ENCODE measurements at regions not wholly inside any gene's neighbourhood (a gene's known extent, or its start where the extent isn't known, plus 50 kb on each side); places are given as distances from the start of the nearest gene placed in this dataset.

DNA sequence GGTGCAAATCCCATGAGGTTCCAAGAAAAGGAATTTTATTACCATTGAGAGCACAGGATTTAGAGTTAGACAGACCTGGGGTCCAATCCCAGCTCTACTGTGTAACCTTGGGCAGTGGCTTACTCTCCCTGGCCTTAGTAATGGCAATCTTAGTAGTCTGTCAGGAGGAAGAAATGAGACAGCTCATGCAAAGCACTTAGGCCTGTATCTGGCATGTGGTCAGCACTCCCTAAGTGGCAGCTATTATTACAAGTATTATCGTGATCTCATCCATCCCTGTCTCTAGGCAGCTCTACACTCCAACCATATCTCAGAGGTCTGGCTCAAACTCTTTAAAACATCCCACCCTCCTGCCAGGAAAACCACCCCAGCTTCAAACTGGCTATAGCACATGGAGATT is 129.6 kb upstream of the NALF2 start:
- TF ChIP-seq EZH2phosphoT487 (IDR thresholded peaks at IDR 0.05; ENCODE audit: borderline replicate concordance, low read length) = no peak
- TF ChIP-seq, protein P1, sequence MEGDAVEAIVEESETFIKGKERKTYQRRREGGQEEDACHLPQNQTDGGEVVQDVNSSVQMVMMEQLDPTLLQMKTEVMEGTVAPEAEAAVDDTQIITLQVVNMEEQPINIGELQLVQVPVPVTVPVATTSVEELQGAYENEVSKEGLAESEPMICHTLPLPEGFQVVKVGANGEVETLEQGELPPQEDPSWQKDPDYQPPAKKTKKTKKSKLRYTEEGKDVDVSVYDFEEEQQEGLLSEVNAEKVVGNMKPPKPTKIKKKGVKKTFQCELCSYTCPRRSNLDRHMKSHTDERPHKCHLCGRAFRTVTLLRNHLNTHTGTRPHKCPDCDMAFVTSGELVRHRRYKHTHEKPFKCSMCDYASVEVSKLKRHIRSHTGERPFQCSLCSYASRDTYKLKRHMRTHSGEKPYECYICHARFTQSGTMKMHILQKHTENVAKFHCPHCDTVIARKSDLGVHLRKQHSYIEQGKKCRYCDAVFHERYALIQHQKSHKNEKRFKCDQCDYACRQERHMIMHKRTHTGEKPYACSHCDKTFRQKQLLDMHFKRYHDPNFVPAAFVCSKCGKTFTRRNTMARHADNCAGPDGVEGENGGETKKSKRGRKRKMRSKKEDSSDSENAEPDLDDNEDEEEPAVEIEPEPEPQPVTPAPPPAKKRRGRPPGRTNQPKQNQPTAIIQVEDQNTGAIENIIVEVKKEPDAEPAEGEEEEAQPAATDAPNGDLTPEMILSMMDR (IDR thresholded peaks at IDR 0.05; ENCODE audit: low read depth, low read length, poor library complexity, severe bottlenecking) = no peak

Measured in DOHH2 (cell line).